NCI-H748 (cell line): ENCODE measurements at regions not wholly inside any gene's neighbourhood (a gene's known extent, or its start where the extent isn't known, plus 50 kb on each side); places are given as distances from the start of the nearest gene placed in this dataset.
A peak's percentile ranks its signal among the peaks of the same experiment; 100 is the strongest.
"Not testable (repeated sequence)": the region's sequence is repeated elsewhere in the genome, so short reads cannot be mapped to it uniquely, and the experiment has no call there.

ENCODE experiments used
- DNase-seq: peaks from one replicate; lab custom pipeline; 2025; ENCODE audit not compliant: unreplicated experiment; lab: John Stamatoyannopoulos, UW

GRCh38 chr3:94314218-94314883, 251.5 kb downstream of the NSUN3 start:
- no peak for DNase-seq

- DNase-seq = no peak
Observed at GRCh38 chr3:94317017-94317416, 254.2 kb downstream of the NSUN3 start.

GRCh38 chr3:94323596-94323995, 260.7 kb downstream of the NSUN3 start:
- DNase-seq = no peak

- no peak for DNase-seq
Observed at GRCh38 chr3:94331831-94332230, 269.0 kb downstream of the NSUN3 start.

GRCh38 chr3:94336046-94336753, 273.3 kb downstream of the NSUN3 start:
- peak; percentile 21 for DNase-seq

- peak; percentile 11 for DNase-seq
Observed at GRCh38 chr3:94345101-94345500, 282.2 kb downstream of the NSUN3 start.

GRCh38 chr3:94349310-94349878, 286.5 kb downstream of the NSUN3 start:
- DNase-seq = no peak

- DNase-seq = no peak
Observed at GRCh38 chr3:94356581-94356980, 293.7 kb downstream of the NSUN3 start.

GRCh38 chr3:94359996-94360395, 297.1 kb downstream of the NSUN3 start:
- DNase-seq = no peak

GRCh38 chr3:94360987-94361386, 298.1 kb downstream of the NSUN3 start:
- no peak for DNase-seq

GRCh38 chr3:94362393-94362792, 299.5 kb downstream of the NSUN3 start:
- DNase-seq = no peak

- no peak for DNase-seq
Observed at GRCh38 chr3:94365006-94365405, 302.1 kb downstream of the NSUN3 start.

GRCh38 chr3:94372026-94372425, 309.2 kb downstream of the NSUN3 start:
- DNase-seq = no peak

- no peak for DNase-seq
Observed at GRCh38 chr3:94373456-94373855, 310.6 kb downstream of the NSUN3 start.

GRCh38 chr3:94374439-94375161, 311.7 kb downstream of the NSUN3 start:
- no peak for DNase-seq

- not testable (repeated sequence) for DNase-seq
Observed at GRCh38 chr3:94377123-94377696, 314.3 kb downstream of the NSUN3 start.

GRCh38 chr3:94377863-94378262, 315.0 kb downstream of the NSUN3 start:
- not testable (repeated sequence) for DNase-seq

GRCh38 chr3:94378322-94378721, 315.5 kb downstream of the NSUN3 start:
- DNase-seq = no peak

- no peak for DNase-seq
Observed at GRCh38 chr3:94379264-94379663, 316.4 kb downstream of the NSUN3 start.

GRCh38 chr3:94394885-94395284, 332.0 kb downstream of the NSUN3 start:
- DNase-seq = no peak

GRCh38 chr3:94395851-94396250, 333.0 kb downstream of the NSUN3 start:
- DNase-seq = no peak
